ENCODE measurements at regions not wholly inside any gene's neighbourhood (a gene's known extent, or its start where the extent isn't known, plus 50 kb on each side); places are given as distances from the start of the nearest gene placed in this dataset.
"Not testable (repeated sequence)": the region's sequence is repeated elsewhere in the genome, so short reads cannot be mapped to it uniquely, and the experiment has no call there.

- no peak for DNase-seq (ENCODE audit: low read depth)
Observed at GRCh38 chr4:22573198-22573597, 57.3 kb upstream of the ADGRA3 start.

- no peak for DNase-seq (ENCODE audit: low read depth)
Observed at GRCh38 chr4:22573641-22574040, 57.8 kb upstream of the ADGRA3 start.

GRCh38 chr4:22574424-22574823, 58.6 kb upstream of the ADGRA3 start:
- DNase-seq (ENCODE audit: low read depth): no peak

- DNase-seq (ENCODE audit: low read depth): no peak
Observed at GRCh38 chr4:22574880-22575279, 59.0 kb upstream of the ADGRA3 start.

- no peak for DNase-seq (ENCODE audit: low read depth)
Observed at GRCh38 chr4:22587253-22587652, 71.4 kb upstream of the ADGRA3 start.

- DNase-seq (ENCODE audit: low read depth): no peak
Observed at GRCh38 chr4:22593933-22594332, 78.1 kb upstream of the ADGRA3 start.

GRCh38 chr4:22595684-22596083, 79.8 kb upstream of the ADGRA3 start:
- no peak for DNase-seq (ENCODE audit: low read depth)

- no peak for DNase-seq (ENCODE audit: low read depth)
Observed at GRCh38 chr4:22596409-22596808, 80.5 kb upstream of the ADGRA3 start.

GRCh38 chr4:22597471-22597870, 81.6 kb upstream of the ADGRA3 start:
- DNase-seq (ENCODE audit: low read depth): no peak

- not testable (repeated sequence) for DNase-seq (ENCODE audit: low read depth)
Observed at GRCh38 chr4:22598113-22599047, 82.5 kb upstream of the ADGRA3 start.

GRCh38 chr4:22599228-22599928, 83.5 kb upstream of the ADGRA3 start:
- DNase-seq (ENCODE audit: low read depth): not testable (repeated sequence)

- DNase-seq (ENCODE audit: low read depth): not testable (repeated sequence)
Observed at GRCh38 chr4:22599929-22600432, 84.1 kb upstream of the ADGRA3 start.

GRCh38 chr4:22601638-22602037, 85.8 kb upstream of the ADGRA3 start:
- not testable (repeated sequence) for DNase-seq (ENCODE audit: low read depth)

- DNase-seq (ENCODE audit: low read depth): peak; percentile 24
Observed at GRCh38 chr4:22607382-22607781, 85.4 kb upstream of the GBA3 start.

GRCh38 chr4:22609951-22610525, 82.7 kb upstream of the GBA3 start:
- not testable (repeated sequence) for DNase-seq (ENCODE audit: low read depth)

GRCh38 chr4:22614114-22614513, 78.6 kb upstream of the GBA3 start:
- no peak for DNase-seq (ENCODE audit: low read depth)

- DNase-seq (ENCODE audit: low read depth): no peak
Observed at GRCh38 chr4:22616516-22616915, 76.2 kb upstream of the GBA3 start.

- DNase-seq (ENCODE audit: low read depth): not testable (repeated sequence)
Observed at GRCh38 chr4:22620144-22620543, 72.6 kb upstream of the GBA3 start.

- DNase-seq (ENCODE audit: low read depth): not testable (repeated sequence)
Observed at GRCh38 chr4:22621970-22622369, 70.8 kb upstream of the GBA3 start.

GRCh38 chr4:22624002-22624401, 68.7 kb upstream of the GBA3 start:
- not testable (repeated sequence) for DNase-seq (ENCODE audit: low read depth)

- DNase-seq (ENCODE audit: low read depth): no peak
Observed at GRCh38 chr4:22625311-22625710, 67.4 kb upstream of the GBA3 start.

- DNase-seq (ENCODE audit: low read depth): not testable (repeated sequence)
Observed at GRCh38 chr4:22627851-22628250, 64.9 kb upstream of the GBA3 start.

All from stimulated activated CD4-positive, alpha-beta T cell treated with anti-CD3 and anti-CD28 coated beads, Interleukin-2, amount 100 ng/mL, for 4 hours (primary cell).